GM12864 (cell line): ENCODE measurements at regions not wholly inside any gene's neighbourhood (a gene's known extent, or its start where the extent isn't known, plus 50 kb on each side); places are given as distances from the start of the nearest gene placed in this dataset.
"Not testable (repeated sequence)": the region's sequence is repeated elsewhere in the genome, so short reads cannot be mapped to it uniquely, and the experiment has no call there.

Experiments used
- DNase-seq: peaks from one replicate; pipeline ENCODE4 v3.0.0-alpha.2; 2011; ENCODE audit warnings: low read depth
- H3K4me3 ChIP-seq: 2 replicates; pipeline ENCODE4 v1.5.1; 2011; ENCODE audit warnings: mild to moderate bottlenecking, low read depth, low read length, control low read depth
- CTCF ChIP-seq: IDR thresholded peaks from 2 replicates; pipeline ENCODE4 v1.5.1; 2011; ENCODE audit warnings: low read depth, mild to moderate bottlenecking, moderate library complexity, low read length, control low read depth, inconsistent platforms; ENCODE audit errors: missing control alignments

DNA sequence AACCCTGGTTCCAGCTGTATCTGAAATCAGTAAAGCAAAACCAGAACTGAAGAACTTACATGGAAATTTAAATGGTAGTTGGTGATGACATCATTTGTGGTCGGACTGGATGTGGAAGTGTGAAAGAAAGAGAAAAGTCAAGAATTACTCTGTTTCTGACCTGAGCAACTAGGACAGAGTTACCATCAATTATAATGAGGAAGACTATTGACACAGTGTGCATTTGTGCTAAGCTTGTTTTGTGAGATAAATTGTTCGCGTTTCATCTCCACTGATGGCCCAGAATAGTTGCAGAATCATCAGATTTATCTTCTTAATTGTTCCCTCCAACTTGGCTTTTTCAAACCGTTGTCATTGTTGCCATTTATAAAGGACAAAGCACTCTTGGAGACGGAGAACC is 410.6 kb upstream of the DEPDC1 start:
- TF ChIP-seq CTCF = no peak
- no peak overlapping the region for H3K4me3 ChIP-seq
- DNase-seq = no peak

- no peak for DNase-seq
- no peak for TF ChIP-seq CTCF
- H3K4me3 ChIP-seq = no peak overlapping the region
Observed at GRCh38 chr1:68908316-68908715, 411.4 kb upstream of the DEPDC1 start.

DNA sequence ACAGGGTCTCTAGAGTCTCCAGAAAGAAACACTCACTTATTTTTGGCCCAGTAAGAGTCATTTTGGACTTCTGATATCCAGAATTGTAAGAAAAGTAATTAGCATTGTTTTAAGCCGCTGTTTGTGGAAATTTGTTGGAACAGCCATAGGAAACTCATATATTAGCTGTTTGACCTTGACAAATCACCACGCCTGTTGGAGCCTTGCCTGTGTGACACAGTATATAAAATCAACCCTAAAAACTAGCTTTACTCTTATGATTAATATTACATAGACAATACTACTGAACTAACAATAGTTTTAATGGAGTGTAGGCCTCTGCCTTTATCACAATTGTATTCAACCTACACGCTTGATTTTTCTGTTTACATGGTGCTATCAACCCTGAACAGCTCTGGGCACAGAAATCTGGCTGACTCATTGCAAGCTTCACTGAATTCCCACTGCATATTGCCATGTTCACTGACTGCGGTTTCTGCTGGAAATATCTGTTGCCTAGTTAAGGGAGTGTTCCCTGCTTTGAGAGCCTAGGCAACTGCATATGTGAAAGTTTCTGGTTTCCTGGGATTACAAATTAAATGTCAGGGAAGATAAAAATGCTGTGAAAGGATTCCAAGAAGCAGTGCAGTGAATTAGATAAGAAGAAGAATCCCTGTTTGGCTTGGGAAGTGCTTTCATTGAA is 419.5 kb upstream of the DEPDC1 start:
- no peak for DNase-seq
- no peak for TF ChIP-seq CTCF
- H3K4me3 ChIP-seq = no peak overlapping the region

DNA sequence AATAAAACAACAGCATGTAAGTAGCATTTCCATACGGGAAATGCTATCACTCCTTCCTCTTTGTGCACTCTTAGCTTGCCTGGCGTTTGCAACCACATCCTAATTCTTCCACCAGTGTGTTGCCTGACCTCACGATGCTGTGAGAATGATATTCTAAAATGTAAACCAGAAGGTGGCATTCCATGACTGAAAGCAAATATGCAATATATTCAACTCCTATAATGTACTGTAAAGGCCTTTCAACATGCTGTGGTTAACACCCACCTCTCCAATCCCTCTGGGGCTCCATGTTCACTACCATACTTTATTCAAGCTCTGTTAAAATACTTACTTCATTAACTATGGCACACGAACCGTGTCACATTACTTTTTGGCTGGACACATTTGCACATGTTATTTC is 420.6 kb upstream of the DEPDC1 start:
- no peak for TF ChIP-seq CTCF
- H3K4me3 ChIP-seq = no peak overlapping the region
- DNase-seq = no peak

- no peak for DNase-seq
- H3K4me3 ChIP-seq = no peak overlapping the region
- TF ChIP-seq CTCF = no peak
Observed at GRCh38 chr1:68918563-68918962, 421.7 kb upstream of the DEPDC1 start.

DNA sequence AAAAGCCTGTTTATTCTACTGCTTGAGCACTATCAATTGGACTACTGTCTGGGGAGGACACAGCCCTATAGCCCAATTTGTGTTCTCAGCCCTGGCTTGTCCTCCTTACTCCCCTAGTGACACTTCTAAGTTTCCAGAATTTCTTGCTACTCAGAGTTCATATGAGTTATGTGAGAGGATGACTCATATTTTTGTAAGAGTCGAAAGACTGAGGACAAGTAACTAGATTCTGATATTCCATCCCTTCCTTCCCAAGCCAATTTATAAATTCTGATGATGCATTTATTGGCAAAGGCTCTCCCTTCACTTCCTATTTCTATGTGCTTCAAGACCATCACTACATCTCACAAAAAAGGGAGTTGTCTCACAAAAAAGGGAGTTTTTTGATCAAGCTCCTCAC is 422.2 kb upstream of the DEPDC1 start:
- TF ChIP-seq CTCF = no peak
- no peak overlapping the region for H3K4me3 ChIP-seq
- DNase-seq = no peak

DNA sequence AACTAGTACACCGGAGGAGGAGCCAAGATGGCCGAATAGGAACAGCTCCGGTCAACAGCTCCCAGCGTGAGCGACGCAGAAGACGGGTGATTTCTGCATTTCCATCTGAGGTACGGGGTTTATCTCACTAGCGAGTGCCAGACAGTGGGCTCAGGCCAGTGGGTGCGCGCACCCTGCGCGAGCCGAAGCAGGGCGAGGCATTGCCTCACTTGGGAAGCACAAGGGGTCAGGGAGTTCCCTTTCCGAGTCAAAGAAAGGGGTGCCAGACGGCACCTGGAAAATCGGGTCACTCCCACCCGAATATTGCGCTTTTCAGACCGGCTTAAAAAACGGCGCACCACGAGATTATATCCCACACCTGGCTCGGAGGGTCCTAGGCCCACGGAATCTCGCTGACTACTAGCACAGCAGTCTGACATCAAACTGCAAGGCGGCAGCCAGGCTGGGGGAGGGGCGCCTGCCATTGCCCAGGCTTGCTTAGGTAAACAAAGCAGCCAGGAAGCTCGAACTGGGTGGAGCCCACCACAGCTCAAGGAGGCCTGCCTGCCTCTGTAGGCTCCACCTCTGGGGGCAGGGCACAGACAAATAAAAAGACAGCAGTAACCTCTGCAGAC is 426.7 kb upstream of the DEPDC1 start:
- H3K4me3 ChIP-seq, DNase-seq: not testable (repeated sequence)
